Inflammatory macrophage treated with lipopolysaccharide for 1 hour (primary cell): ENCODE measurements at regions not wholly inside any gene's neighbourhood (a gene's known extent, or its start where the extent isn't known, plus 50 kb on each side); places are given as distances from the start of the nearest gene placed in this dataset.

Source experiments
- DNase-seq, 2 donors: peaks; one replicate each; pipeline ENCODE4 v3.0.0-alpha.2; 2020 to 2022

GRCh38 chr2:217749008-217749407 lies 253.8 kb downstream of the TNS1 start:
- no peak for DNase-seq

- DNase-seq = no peak
These were observed 256.0 kb downstream of the TNS1 start for GRCh38 chr2:217746808-217747207.

- DNase-seq = no peak
These were observed 258.6 kb downstream of the TNS1 start for GRCh38 chr2:217743966-217744761.

- no peak for DNase-seq
These were observed 259.4 kb downstream of the TNS1 start for GRCh38 chr2:217743407-217743806.

GRCh38 chr2:217742841-217743240 lies 260.0 kb downstream of the TNS1 start:
- DNase-seq = peak; percentile 56 to 57

GRCh38 chr2:217742276-217742675 lies 260.5 kb downstream of the TNS1 start:
- no peak for DNase-seq

- no peak for DNase-seq
These were observed 261.3 kb downstream of the TNS1 start for GRCh38 chr2:217741381-217741955.

- no peak for DNase-seq
These were observed 262.0 kb downstream of the TNS1 start for GRCh38 chr2:217740756-217741155.

GRCh38 chr2:217740178-217740577 lies 262.6 kb downstream of the TNS1 start:
- no peak for DNase-seq

- DNase-seq = no peak
These were observed 263.1 kb downstream of the TNS1 start for GRCh38 chr2:217739741-217740140.

- DNase-seq = peak in 1 of 2 donors; percentile 13
These were observed 264.7 kb downstream of the TNS1 start for GRCh38 chr2:217738061-217738460.

- DNase-seq = peak; percentile 51 to 61
These were observed 265.8 kb downstream of the TNS1 start for GRCh38 chr2:217736776-217737550.

- no peak for DNase-seq
These were observed 266.9 kb downstream of the TNS1 start for GRCh38 chr2:217735899-217736298.

- no peak for DNase-seq
These were observed 267.8 kb downstream of the TNS1 start for GRCh38 chr2:217735034-217735433.

- no peak for DNase-seq
These were observed 269.3 kb downstream of the TNS1 start for GRCh38 chr2:217733461-217733860.

GRCh38 chr2:217732992-217733391 lies 269.8 kb downstream of the TNS1 start:
- no peak for DNase-seq

- no peak for DNase-seq
These were observed 271.0 kb downstream of the TNS1 start for GRCh38 chr2:217731805-217732204.

- DNase-seq = no peak
These were observed 273.3 kb downstream of the TNS1 start for GRCh38 chr2:217729421-217730053.

GRCh38 chr2:217727801-217728200 lies 275.0 kb downstream of the TNS1 start:
- DNase-seq = no peak

- DNase-seq = no peak
These were observed 277.4 kb downstream of the TNS1 start for GRCh38 chr2:217725409-217725808.

GRCh38 chr2:217724471-217724870 lies 278.3 kb downstream of the TNS1 start:
- DNase-seq = no peak

- DNase-seq = no peak
These were observed 278.8 kb downstream of the TNS1 start for GRCh38 chr2:217723981-217724380.

- no peak for DNase-seq
These were observed 279.8 kb downstream of the TNS1 start for GRCh38 chr2:217722883-217723472.
